Suprapubic skin (tissue), 4 donors: ENCODE measurements at regions not wholly inside any gene's neighbourhood (a gene's known extent, or its start where the extent isn't known, plus 50 kb on each side); places are given as distances from the start of the nearest gene placed in this dataset.

Source experiments
- DNase-seq, 2 donors: peaks; one replicate each; pipeline ENCODE4 v3.0.0-alpha.2; 2019; ENCODE audit warnings: low spot score in 2 of 2
- H3K27ac ChIP-seq: fragments of 200-600 bp; sonication (generic); one replicate; pipeline ENCODE4 v1.5.1; 2019
- H3K27me3 ChIP-seq: fragments of 200-600 bp; sonication (generic); one replicate; pipeline ENCODE4 v1.5.1; 2019
- H3K36me3 ChIP-seq: fragments of 200-600 bp; sonication (generic); one replicate; pipeline ENCODE4 v1.5.1; 2019
- H3K4me1 ChIP-seq: fragments of 200-600 bp; sonication (generic); one replicate; pipeline ENCODE4 v1.5.1; 2019
- H3K4me3 ChIP-seq: fragments of 200-600 bp; sonication (generic); one replicate; pipeline ENCODE4 v1.5.1; 2019; ENCODE audit warnings: mild to moderate bottlenecking
- H3K9me3 ChIP-seq: fragments of 200-600 bp; sonication (generic); one replicate; pipeline ENCODE4 v1.5.1; 2019
- CTCF ChIP-seq, 2 donors: fragments of 200-600 bp in 1 of 2; fragments of 450-650 bp in 1 of 2; sonication (generic) in 1 of 2; IDR thresholded peaks; one replicate each; pipeline ENCODE4 v1.5.1; 2016 to 2019; ENCODE audit warnings: antibody characterized with exemption in 2 of 2, mild to moderate bottlenecking in 1 of 2, moderate library complexity in 1 of 2
- EP300 ChIP-seq: sonication (generic); formaldehyde crosslinking; IDR thresholded peaks from one replicate; pipeline ENCODE4 v1.6.1; 2017; ENCODE audit warnings: antibody characterized with exemption
- POLR2A ChIP-seq, 2 donors: fragments of 450-650 bp; IDR thresholded peaks; one replicate each; pipeline ENCODE4 v1.6.1; 2017; ENCODE audit warnings: antibody characterized with exemption in 2 of 2, mild to moderate bottlenecking in 2 of 2, moderate library complexity in 2 of 2
- POLR2AphosphoS5 ChIP-seq, 3 donors: sonication (generic); formaldehyde crosslinking; IDR thresholded peaks; one replicate each; pipeline ENCODE4 v1.6.1; 2017; ENCODE audit warnings: antibody characterized with exemption in 3 of 3
- WGBS: methylation state at CpG from one replicate; pipeline ENCODE4 v1.1.5; 2018; 5-methylcytosine and 5-hydroxymethylcytosine counted together

- no peaks in the 10 kb centered on the region for H3K27me3 ChIP-seq
- no peak for TF ChIP-seq EP300
- no peak for TF ChIP-seq CTCF (IDR thresholded peaks at IDR 0.05)
- no peak for TF ChIP-seq POLR2A (IDR thresholded peaks at IDR 0.05)
- TF ChIP-seq POLR2AphosphoS5 (IDR thresholded peaks at IDR 0.05): no peak
- no peak overlapping the region for H3K27ac ChIP-seq
- H3K9me3 ChIP-seq: no peaks in the 10 kb centered on the region
- no peaks in the 10 kb centered on the region for H3K4me1 ChIP-seq
- no peaks in the 10 kb centered on the region for H3K36me3 ChIP-seq
- 87% methylated on average over 4 of the region's 4 CpGs for WGBS
- no peak overlapping the region for H3K4me3 ChIP-seq
- DNase-seq: no peak
Measured at GRCh38 chr5:15236911-15237508, 263.0 kb upstream of the FBXL7 start.

DNA sequence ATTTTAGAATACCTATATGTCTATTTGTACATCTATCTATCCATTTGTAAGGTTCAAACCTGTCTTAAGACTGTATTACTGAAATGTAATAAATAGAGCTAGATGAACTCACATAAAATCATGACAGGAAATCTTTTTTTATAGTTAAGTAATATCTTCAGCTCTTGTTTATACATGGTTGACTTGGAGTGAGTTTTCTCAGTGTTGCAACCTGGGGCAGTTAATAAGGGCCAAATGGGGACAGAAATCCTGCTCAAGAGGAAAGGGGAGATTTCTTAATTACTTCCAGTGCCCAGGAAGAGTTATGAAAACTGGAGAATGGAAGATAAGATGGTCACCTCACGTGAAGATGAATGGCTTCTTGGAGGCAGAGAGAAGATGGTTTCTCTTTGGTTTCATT is 265.1 kb upstream of the FBXL7 start:
- no peak overlapping the region for H3K27ac ChIP-seq
- WGBS: 83% methylated on average over 1 of the region's 1 CpG
- DNase-seq: no peak

DNA sequence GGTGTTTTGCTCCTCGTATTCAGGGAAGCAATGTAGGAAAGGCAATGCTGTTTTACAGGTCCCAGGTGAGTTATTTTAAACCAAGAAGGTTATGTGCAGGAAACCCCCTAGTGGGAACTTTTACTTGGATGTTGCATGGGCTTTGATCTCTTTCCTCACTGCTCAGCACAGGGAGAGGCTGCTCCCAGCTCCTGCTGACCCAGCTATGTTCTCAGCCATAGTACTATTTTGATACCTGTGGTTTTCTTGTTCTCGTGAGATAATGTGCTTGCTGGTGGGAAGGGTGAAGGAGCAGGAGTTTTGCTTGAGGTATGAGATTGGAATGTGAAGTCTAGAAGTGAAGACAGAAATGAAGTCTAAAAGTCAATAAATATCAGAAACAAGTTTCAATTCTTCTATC is 265.6 kb upstream of the FBXL7 start:
- WGBS: 43% methylated on average over 2 of the region's 2 CpGs
- Histone ChIP-seq H3K27me3 (no peaks in the 10 kb centered on the region), H3K4me1 (no peaks in the 10 kb centered on the region), H3K36me3 (no peaks in the 10 kb centered on the region), H3K27ac (no peak overlapping the region), H3K9me3 (no peaks in the 10 kb centered on the region), H3K4me3 (no peak overlapping the region)
- TF ChIP-seq POLR2AphosphoS5 (IDR thresholded peaks at IDR 0.05) (no peak), POLR2A (IDR thresholded peaks at IDR 0.05) (no peak), EP300 (no peak), CTCF (IDR thresholded peaks at IDR 0.05) (no peak)
- DNase-seq: no peak

More for the DNA sequence above, 265.1 kb upstream of the FBXL7 start:
- TF ChIP-seq POLR2A (IDR thresholded peaks at IDR 0.05) (no peak), POLR2AphosphoS5 (IDR thresholded peaks at IDR 0.05) (no peak), CTCF (IDR thresholded peaks at IDR 0.05) (no peak)
- Histone ChIP-seq H3K27me3 (no peaks in the 10 kb centered on the region), H3K4me3 (no peak overlapping the region), H3K9me3 (no peaks in the 10 kb centered on the region), H3K36me3 (no peaks in the 10 kb centered on the region), H3K4me1 (no peaks in the 10 kb centered on the region)

GRCh38 chr5:15233566-15233965 is 266.4 kb upstream of the FBXL7 start:
- TF ChIP-seq POLR2A (IDR thresholded peaks at IDR 0.05): no peak
- H3K27me3 ChIP-seq: no peaks in the 10 kb centered on the region
- H3K4me1 ChIP-seq: no peaks in the 10 kb centered on the region
- no peak for DNase-seq
- no peaks in the 10 kb centered on the region for H3K36me3 ChIP-seq
- H3K27ac ChIP-seq: no peak overlapping the region
- H3K4me3 ChIP-seq: no peak overlapping the region
- H3K9me3 ChIP-seq: no peaks in the 10 kb centered on the region
- 55% methylated on average over 8 of the region's 8 CpGs for WGBS

GRCh38 chr5:15222156-15222555 is 277.8 kb upstream of the FBXL7 start:
- WGBS: 21% methylated on average over 2 of the region's 2 CpGs
- no peak for DNase-seq
- no peaks in the 10 kb centered on the region for H3K27me3 ChIP-seq
- H3K27ac ChIP-seq: no peak overlapping the region
- no peaks in the 10 kb centered on the region for H3K4me1 ChIP-seq
- no peak overlapping the region for H3K4me3 ChIP-seq
- no peaks in the 10 kb centered on the region for H3K36me3 ChIP-seq
- no peaks in the 10 kb centered on the region for H3K9me3 ChIP-seq
- TF ChIP-seq EP300: no peak

GRCh38 chr5:15220642-15221173 is 279.3 kb upstream of the FBXL7 start:
- no peaks in the 10 kb centered on the region for H3K4me1 ChIP-seq
- TF ChIP-seq CTCF (IDR thresholded peaks at IDR 0.05) (no peak), POLR2A (IDR thresholded peaks at IDR 0.05) (no peak)
- no peaks in the 10 kb centered on the region for H3K27me3 ChIP-seq
- DNase-seq: no peak
- WGBS: 94% methylated on average over 5 of the region's 5 CpGs
- no peaks in the 10 kb centered on the region for H3K36me3 ChIP-seq
- H3K27ac ChIP-seq: no peak overlapping the region
- no peak overlapping the region for H3K4me3 ChIP-seq
- no peaks in the 10 kb centered on the region for H3K9me3 ChIP-seq
